GM21576 (cell line): ENCODE measurements at regions not wholly inside any gene's neighbourhood (a gene's known extent, or its start where the extent isn't known, plus 50 kb on each side); places are given as distances from the start of the nearest gene placed in this dataset.
"Not testable (repeated sequence)": the region's sequence is repeated elsewhere in the genome, so short reads cannot be mapped to it uniquely, and the experiment has no call there.

Experiments
- ATAC-seq: cut with Tn5 transposase; IDR thresholded peaks from one replicate; pipeline ENCODE4 v1.9.1; 2021; ENCODE audit warnings: mild to moderate bottlenecking, moderate library complexity; ENCODE audit not compliant: unreplicated experiment

DNA sequence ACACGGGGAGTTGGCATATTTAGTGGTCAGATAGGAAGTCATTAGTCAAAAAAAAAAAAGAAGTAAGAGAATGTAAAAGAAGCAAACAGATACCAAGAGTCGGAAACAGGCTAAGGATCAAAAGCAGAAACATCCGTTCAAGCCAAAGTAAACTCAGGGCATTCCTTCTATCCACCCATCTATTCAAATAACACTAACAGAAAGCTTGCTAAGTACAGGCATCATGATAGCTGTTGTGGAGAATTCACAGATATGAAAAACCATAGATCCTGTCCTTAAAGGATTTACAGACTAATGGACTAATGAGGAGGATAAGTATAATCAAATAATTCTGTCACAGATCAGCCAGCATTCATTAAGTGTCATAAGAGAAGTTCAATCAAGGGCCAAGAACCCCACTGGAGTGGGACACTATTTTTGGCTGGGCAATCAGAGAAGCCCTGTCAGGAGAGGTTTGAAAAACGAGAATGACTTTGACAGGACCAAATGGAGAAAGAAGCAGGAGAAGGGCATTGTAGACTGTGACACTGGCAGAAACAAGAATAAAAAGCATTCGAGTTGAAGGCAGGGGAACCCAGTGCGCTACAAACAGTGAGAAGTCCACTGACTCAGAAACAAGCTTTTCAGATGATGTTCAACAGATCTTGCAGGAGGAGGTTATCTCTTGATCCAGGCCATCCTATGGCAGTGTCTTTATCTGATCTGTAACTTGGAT lies 154.2 kb upstream of the TSLP start:
- no peak for ATAC-seq

GRCh38 chr5:110918683-110919082 lies 152.8 kb upstream of the TSLP start:
- ATAC-seq: no peak

- ATAC-seq: no peak
Measured at GRCh38 chr5:110923971-110924370, 147.5 kb upstream of the TSLP start.

DNA sequence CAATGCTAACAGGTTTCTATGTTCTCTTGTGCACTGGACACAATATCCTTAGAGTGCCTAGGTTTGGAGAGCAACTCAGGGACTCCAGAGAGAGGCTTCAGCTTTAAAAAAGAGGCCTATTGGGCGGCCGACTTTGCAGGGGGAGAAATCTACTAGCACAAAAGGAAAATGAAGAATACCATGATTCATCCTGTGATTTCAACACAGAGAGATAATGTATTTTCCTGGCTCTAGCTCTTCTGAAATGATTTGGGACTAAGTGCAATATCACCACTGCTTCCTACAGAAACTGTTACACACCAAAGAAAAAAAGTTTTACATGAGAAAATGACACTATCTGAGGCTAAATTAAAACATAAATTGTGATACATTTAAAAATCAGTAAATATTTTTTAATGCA lies 146.1 kb upstream of the TSLP start:
- no peak for ATAC-seq

GRCh38 chr5:110925916-110926315 lies 145.6 kb upstream of the TSLP start:
- no peak for ATAC-seq

- no peak for ATAC-seq
Measured at GRCh38 chr5:110932755-110933488, 138.6 kb upstream of the TSLP start.

DNA sequence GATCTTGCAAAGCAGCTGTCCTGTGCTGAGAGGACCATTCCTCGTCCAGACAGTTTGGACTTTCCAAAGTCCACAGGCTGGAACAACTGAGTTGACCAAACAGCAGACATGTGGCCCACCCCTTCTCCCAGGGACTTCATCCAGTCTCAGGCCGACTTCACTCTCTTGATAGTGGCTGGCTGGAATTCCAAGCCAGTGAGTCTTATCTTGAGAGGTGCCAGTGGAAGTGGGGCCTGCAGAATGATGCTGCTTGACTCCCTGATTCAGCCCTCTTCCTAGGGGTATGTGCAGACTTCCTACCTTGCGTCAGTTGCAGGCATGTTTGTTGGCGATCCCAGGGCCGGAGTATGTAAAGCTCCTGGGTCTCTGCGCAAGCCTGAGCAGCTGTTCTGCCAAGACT lies 131.4 kb upstream of the TSLP start:
- no peak for ATAC-seq

DNA sequence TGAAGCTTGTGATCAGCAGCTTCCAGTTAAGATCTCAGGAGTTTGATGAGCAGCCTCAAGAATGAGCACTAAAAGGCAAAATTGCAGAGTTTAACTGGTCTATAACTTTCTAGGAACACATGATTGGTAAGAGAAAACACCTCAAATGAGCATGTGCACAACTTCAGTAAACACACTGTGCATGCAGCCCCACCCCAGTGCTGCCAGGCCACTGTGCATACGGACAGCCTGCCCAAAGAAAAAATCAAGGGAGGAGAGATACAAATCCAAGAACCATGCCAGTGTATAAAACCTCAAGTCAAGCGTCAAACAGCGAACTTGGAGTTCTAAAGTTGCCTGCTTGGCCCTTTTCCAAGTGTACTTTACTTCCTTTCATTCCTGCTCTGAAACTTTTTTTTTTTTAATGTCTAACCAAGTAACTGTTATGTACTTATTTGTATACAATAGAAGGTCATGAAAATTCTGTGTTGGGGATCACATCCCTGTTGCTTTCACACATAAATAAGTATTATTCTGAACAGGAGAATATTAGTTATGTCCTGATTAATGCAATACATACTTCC lies 125.6 kb upstream of the TSLP start:
- ATAC-seq: no peak

DNA sequence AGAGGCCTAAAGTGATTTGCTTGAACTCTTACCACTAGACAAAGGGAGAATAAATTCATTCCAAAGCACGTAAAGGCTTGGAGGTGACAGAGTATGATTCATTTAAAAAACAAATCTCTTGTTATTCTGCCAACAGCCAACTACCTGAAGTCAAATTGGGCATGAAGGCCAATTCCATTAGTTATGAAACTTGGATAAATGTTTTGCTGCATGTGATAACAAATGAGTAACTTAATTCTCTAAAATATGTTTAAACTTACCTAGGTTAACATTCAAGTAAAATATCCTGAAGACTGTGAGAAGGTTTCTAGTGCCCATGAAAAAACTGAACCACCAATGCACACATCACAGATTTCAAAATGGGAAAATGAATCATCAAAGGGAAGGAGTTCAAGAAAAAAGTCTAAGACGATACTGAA lies 120.1 kb upstream of the TSLP start:
- no peak for ATAC-seq

- ATAC-seq: no peak
Measured at GRCh38 chr5:110956280-110956912, 115.1 kb upstream of the TSLP start.

DNA sequence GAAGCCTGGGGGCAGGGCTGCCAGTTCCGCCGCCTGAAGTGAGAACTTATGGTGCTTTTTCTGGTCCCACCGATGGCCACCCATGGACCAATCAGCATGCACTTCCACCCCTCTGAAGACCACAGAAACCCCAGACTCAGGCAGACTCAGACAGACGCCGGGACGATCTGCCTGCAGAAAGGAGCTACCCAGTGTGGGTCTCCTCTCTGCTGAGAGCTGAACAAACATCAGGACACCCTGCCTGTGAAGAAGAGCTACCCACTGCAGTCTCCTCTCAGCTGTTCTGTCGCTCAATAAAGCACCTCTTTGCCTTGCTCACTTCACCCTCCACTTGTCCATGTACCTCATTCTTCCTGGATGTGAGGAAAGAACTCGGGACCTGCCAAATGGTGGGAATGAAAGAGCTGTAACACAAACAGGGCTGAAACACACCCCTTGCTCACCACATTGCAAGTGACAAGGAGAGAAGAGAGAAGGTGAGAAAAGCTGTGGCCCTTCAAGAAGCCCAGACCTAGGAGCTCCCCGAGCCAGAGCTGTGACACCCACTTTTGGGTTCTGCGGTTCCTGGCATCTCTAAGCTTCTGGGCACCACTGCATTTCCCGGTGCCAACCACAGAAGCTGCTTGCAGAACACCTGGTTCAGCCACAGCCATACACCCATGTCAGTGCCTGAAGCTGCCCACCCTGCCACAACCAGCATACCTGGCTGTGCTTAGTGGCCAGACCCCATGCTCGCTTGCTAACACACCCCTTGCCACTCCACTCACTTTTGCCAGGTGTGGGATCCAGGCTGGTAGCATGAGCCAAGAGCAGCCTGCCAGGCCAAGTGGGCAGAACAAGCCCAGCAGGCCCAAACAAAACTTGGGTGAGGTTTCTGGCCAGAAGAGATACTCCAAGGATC lies 114.3 kb upstream of the TSLP start:
- ATAC-seq: no peak

DNA sequence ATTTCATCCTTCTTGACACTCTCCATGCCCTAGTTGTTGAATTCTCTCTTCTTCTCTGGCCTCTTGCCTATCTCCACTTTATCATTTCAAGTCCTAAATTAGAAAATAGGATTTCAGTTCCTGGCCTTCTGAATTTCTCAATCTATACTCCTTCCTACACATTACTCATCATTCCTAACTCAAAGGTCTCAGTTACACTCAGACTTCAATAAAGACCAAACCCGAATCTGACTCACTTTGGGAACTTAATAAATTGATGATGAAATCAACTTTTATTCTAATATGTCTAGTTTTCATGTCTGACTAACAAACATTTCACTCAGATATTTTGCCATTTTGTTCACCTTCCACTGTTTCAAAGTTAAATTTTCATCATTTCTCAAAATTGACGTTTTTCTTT lies 113.6 kb upstream of the TSLP start:
- no peak for ATAC-seq

DNA sequence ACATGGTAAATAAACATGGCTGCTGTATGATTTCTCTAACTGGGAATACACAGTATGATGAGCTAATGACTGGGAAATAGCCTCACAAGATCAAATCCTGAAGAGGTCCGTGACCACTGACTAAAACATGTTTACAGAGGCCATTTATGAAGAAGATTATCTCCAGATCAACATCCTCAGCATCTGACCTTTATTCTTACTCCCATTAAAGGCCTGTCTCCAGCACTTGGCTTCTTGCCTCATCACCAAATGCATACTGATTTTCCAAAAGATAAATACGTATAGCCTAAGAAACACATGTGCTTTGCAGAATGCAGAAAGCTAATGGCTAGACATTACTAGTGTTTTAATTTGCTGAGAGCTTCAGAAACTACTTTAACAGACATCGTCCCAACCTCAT lies 108.0 kb upstream of the TSLP start:
- ATAC-seq: no peak

GRCh38 chr5:110965773-110966581 lies 105.5 kb upstream of the TSLP start:
- no peak for ATAC-seq

GRCh38 chr5:110968246-110969005 lies 103.1 kb upstream of the TSLP start:
- ATAC-seq: no peak

GRCh38 chr5:110969502-110969901 lies 102.0 kb upstream of the TSLP start:
- no peak for ATAC-seq

- no peak for ATAC-seq
Measured at GRCh38 chr5:110973510-110973909, 98.0 kb upstream of the TSLP start.

DNA sequence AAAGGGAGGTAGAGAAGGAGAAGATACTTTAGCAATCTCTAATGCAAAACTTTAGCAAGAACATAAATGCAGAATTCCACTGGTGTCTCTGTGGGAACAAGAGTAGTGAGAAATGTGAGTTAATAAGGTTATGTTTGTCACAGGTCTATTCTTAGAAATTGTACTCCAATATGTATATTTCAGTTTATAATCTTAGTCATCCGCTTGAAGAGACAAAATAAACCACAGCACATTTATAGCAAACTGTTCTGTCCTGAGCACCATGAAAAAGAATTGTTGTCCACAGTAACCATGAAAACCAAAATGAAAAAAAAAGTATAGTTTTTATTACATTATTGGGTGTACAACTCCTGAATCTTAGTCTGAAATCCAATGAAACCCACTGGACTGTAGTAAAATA lies 93.6 kb upstream of the TSLP start:
- no peak for ATAC-seq

DNA sequence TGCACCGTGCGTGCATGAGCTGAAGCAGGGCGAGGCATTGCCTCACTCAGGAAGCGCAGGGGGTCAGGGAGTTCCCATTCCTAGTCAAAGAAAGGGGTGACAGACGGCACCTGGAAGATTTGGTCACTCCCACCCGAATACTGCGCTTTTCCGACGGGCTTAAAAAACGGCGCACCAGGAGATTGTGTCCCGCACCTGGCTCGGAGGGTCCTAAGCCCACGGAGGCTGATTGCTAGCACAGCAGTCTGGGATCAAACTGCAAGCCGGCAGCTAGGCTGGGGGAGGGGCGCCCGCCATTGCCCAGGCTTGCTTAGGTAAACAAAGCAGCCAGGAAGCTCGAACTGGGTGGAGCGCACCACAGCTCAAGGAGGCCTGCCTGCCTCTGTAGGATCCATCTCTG lies 85.6 kb upstream of the TSLP start:
- not testable (repeated sequence) for ATAC-seq
